HG03457 (cell line): ENCODE measurements at regions not wholly inside any gene's neighbourhood (a gene's known extent, or its start where the extent isn't known, plus 50 kb on each side); places are given as distances from the start of the nearest gene placed in this dataset.

Source experiments
- ATAC-seq: cut with Tn5 transposase; IDR thresholded peaks from one replicate; pipeline ENCODE4 v1.9.1; 2021; ENCODE audit warnings: moderate number of reproducible peaks; ENCODE audit not compliant: unreplicated experiment

DNA sequence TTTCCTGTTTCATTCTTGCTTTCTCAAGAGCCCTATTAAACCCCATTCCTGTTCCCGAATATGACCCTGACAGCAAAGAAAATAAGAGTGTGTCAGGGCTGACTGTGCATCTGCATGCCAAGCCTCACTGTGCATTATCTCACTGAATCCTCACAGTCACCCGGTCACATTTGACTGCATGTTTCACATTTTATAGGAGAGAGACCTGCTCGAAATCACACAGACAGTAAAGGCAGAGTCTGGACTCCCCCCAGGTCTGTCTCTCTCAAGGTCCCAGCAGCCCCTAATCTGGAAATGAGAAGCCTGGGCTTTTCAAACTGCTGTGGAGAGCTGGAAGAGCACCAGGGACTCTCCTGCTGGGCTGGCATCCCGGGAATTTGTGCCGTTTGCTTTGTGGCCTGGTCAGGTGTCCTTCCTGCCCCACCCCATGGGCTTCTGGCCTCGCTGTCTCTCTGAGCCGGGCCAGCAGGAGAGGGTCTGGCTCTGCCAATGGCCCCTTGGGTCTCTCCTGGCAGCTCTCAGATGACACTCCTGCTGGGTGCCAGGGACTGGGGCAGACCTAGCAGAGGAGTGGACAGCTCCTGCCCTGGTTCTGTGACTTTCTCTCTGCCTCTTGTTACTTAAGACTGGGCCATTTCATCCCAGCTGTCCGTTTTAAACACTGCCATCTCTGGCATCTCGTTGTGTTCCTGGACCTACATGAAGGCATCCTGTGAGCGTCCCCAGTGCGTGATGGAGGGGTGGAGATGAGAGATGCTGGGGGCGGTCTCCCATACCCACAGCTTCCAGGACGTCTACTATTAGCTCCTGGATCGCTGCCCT, 173.6 kb downstream of the ARHGAP12 start:
- no peak for ATAC-seq

DNA sequence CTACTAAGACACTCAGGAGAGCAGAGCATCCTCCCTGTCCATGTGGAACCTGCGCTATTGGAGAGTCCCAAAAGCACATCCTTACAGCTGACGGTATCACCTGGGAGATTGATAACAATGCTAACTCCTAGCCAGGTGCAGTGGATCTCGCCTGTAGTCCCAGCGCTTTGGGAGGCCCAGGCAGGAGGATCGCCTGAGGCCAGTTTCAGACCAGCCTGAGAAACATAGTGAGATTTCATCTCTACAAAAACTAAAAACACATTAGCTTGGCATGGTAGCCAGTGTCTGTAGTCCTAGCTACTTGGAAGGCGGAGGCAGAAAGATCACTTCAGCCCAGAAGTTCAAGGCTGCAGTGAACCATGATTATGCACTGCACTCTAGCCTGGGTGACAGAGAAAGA, 174.9 kb downstream of the ARHGAP12 start:
- no peak for ATAC-seq

DNA sequence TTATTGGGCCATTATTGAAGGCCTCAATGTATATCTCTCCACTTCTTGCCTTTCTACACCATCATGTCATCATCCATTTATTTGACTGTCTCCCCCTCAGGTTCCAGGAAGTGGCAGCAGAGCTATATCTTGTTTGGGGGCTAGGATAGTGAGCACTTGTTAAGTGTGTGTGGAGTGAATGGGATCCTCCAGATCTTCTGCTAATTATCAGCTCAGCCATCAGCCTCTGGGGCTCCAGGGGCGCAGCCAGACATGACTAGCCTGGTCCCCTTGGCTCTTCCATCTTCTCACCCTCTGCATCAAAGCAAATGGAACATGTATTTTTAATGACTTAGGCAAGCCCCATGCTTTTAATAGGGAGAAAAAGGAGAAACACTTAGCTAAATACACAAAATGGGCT, 176.5 kb downstream of the ARHGAP12 start:
- no peak for ATAC-seq

DNA sequence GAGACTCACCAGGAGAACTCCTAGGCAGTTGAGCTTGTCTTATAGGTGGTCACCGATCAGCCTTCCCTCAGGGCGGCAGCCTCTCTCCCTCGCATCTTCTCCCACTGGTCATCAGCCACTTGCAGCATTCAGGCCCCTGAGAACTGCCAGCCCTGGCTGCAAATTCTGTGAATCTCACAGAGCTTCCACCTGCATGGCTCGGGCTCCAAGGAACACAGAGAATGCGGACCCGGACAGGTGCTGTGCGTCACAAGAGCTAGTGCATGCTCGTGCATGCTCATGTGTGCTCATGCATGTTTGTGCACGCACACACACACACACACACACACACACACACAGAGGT, 176.9 kb downstream of the ARHGAP12 start:
- ATAC-seq: no peak

DNA sequence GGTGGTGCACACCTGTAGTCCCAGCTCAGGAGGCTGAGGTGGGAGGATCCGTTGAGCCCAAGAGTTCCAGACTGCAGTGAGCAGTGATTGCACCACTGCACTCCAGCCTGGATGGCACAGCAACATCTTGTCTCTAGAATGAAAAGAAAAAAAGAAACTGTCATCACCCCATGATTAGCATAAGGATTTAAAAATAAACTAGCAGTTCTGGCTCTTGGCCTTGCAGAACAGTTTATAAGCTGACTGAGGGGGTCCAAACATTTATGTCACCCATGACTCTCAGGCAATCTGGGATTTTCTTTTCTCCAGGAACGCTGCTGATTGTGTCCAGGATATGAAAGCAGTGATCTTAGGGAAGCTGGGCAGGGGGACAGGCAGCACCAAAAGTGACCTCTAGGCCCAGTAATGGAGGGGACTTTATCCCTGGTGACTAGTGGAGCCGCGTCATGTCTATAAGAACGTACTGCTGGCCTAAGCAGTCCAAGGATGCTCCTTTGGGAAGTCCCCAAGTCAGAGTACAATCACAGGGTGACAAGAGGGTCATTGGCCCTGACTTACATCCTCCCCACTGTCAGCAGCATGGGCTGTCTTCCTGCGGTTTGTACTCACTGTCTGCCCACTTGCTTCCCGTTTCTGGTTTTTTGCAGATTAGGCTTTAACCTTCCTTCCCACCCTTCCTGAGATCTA, 177.4 kb downstream of the ARHGAP12 start:
- no peak for ATAC-seq

DNA sequence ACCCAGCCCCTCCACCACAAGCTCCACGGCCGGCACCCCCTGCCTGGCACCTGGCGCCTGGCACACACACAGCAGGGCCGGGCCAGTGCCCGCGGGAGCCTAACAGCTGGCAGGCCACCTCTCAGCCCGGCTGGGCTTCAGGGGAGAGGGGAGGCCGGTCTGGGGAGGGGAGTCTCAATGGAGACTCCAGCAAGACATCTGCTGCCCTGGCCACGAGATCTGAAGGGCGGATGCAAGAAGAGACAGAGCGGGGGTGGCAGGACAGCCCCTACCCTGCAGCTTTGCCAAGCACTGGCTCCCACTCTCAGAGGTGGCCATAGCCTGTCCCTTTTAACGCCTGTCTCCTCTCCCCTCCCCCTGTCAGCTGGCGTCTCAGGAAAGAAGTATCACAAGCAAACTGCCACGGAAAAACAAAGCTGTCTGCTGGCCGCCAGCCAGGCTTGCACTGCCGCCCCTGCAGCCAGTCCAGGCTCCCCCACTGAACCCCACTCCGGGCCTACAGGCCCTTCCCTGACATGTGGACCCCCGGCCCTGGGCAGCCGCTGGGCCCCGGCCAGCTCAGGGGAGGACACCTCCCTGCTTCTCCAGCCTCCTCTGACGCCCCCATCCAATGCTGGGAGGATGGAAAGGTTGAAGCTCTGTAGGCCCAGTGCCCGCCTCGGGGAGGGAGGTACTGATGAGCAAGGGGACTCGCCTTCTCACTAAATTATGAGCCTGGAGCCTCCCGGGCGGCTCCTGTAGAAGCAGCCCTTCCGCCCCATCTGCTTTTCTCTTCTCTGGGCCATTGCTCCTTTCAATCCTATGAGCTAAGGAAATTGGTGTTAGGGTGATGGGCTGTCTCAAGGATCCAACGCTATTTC, 178.4 kb downstream of the ARHGAP12 start:
- ATAC-seq: no peak

DNA sequence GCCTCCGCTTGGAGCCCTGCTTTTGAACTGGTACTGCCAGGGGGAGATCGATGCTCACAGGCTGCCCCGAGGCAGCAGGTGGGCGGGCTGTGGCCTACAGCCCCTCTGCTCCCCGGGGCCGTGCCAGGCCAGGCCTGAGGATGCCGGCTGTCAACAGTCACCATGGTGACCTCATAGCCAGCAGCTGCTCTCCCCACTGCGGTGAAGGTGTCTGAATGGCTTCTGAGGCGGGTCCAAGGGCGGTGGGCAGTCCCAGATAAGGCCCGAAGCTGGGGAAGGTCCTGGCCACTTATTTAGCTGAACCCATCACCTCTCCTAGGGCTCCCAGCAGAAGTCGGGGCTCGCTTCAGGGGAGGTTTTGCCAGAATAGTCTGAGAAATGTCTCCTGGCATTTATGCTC, 179.3 kb downstream of the ARHGAP12 start:
- no peak for ATAC-seq

DNA sequence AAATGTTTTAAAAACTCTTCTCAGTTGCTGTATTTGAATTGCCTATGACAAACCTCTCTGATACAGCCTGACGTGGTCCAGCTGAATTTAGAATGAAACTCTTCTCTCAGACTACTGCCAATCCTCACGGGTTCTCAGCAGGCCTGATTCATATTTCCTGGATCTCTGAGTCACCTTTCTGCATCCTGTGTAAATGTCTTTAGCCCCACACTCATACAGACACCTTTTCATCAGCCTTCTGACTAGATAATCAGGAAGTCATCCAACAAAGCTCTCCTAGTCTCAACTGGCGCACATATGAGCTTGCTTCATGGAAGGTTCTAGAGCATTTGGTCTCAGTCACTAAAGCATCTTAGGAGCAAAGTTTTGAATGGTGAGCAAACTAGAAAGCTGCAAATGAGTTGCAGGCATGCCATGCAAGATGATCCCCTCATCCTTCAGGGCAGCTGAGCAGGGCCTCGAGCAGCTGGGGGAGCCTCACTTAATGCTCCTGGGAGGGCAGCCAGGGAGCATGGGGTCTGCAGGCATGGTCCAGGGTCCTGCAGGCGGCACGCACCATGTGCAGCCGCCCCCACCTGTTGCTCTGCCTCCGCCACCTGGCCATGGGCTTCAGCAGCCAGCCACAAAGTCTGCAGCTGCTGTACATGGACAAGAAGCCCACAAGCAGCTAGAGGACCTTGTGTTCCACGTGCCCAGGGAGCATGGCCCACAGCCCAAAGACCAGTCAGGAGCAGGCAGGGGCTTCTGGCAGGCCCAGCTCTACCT, 182.8 kb downstream of the ARHGAP12 start:
- no peak for ATAC-seq

DNA sequence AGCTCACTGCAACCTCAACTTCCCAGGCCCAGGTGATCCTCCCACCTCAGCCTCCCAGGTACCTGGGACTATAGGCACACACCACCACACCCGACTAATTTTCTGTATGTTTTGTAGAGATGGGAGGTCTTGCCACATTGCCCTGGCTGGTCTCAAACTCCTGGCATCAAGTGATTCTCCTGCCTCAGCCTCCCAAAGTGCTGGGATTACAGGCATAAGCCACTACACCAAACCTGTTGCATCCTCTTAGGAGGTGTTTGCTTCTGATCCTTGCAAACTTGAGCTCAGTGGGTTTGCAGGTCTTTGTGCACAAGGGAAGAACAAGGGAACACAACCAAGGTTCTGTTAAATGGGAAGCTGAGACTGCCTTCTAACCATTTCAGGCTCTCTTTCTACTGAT, 184.6 kb downstream of the ARHGAP12 start:
- no peak for ATAC-seq

DNA sequence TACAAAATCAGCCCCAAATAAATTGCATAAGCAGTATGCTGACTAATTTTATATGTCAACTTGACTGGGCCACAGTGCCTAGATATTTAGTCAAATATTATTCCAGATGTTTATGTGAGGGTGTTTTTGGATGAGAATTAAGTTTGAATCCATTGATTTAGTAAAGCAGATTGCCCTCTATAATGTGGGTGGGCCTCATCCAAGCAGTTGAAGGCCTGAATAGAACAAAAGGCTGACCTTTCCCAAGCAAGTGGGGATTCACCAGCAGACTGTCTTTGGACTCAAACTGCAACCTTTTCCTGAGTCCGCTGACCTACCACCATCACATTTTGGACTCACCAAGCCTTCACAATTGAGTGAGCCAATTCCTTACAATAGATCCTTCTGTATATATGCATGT, 186.4 kb downstream of the ARHGAP12 start:
- no peak for ATAC-seq

DNA sequence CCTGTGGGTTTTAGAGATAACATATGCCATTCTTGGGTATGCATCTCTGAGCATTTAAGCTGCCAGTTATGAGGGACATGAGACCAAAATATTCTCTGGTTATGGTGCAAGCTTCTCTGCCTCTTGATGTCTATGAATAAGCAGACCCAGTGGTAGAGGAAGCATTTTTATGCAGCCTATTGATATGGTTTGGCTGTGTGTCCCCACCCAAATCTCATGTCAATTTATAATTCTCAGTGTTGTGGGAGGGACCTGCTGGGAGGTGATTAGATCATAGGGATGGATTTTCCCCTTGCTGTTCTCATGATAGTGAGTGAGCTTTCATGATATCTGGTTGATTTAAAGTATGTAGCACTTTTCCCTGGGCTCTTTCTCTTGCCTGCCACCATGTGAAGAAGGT, 187.2 kb downstream of the ARHGAP12 start:
- ATAC-seq: no peak

DNA sequence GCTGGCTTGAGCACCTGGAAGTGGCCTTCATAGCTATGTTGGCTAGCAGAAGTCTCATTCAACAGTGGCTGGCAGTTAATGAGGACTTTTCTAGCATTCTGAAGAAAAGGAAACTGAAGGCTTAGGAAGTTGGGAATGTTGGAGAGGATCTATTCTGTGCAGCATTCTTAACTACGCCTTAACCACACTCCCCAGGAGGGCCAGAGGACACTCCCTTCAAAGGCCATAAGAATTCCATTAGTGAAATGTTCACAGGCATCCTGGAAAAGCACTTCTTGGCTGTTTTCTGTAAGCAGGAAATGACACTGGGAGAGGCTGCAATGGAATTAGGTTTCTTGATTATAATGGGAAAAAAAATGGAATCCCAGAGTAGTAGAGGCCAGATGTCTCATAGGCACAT, 188.9 kb downstream of the ARHGAP12 start:
- no peak for ATAC-seq

DNA sequence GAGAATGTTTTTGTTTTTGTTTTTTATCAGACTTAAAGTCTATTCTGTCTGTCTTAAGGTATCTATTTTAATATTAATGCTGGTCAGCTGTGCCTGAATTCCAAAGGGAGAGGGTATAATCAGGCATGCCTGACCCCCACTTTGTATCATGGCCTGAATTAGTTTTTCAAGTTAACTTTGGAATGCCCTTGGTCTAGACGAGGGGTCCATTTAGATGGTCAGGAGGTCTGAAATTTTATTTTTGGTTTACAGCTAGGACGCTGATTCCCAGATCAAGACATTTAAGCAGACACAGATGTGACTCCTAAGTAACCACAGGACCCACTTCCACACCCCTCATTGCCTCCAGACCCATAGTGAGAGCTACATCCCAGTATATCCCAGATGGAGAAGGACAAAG, 189.5 kb downstream of the ARHGAP12 start:
- no peak for ATAC-seq

DNA sequence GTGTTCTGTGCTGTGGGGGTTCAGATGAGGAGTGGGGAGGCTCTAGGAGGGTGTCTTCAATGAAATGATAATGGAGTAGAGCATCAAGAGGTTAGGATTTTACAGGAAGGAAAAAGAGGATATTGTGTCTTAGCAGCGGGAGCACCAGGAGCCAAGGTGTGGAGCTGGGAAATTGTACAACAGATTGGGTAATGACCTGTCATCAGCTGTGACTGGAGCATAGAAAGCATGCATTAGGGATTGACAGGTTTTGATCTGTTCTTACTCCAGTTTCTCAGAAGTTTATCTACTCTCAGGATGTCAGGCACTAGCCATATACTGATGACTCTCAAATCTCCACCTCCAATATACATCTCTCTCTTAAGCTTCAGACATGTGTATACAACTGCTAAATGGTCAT, 196.9 kb downstream of the ARHGAP12 start:
- ATAC-seq: no peak

DNA sequence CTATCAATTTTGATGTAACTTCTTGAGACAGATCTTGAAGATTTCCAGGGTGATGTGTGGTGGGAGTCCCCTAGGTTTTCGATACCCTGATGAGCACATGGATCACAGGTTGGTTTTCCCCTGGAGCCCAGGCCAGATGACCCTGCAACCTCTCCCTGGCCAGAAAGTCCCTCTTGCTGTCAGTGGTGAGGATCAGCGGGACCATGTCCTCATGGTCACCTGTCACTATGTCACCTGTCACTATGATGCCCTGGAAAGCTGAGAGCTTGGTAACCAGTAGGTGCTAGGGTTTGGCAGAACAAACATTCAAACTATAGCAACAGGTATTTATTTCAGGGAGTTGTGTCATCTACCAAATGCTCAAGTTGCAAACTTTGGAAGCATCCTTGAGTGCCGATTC, 197.9 kb downstream of the ARHGAP12 start:
- no peak for ATAC-seq

DNA sequence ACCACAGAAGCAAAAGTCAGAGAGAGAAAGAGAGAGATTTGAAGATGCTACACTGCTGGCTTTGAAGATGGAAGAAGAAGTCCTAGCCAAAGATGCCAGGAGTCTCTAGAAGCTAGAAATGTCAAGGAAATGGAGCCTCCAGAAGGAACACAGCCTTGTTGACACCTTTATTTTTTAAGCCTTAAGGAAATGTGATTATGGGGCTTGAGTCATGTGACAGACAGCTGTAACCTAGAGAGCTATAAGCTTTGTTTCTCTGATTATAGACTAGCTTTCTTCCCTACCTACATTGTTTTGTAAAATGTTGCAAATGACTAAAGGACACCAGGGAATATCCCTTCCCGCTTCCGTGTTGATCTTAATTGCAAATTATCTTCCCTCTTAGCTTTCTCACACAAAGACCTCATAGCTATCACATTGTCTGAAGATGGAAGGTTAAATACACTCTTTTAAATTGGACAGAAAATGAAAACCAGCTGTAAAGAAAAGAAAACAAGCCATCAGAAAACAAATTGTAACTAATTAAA, 199.9 kb downstream of the ARHGAP12 start:
- ATAC-seq: no peak

DNA sequence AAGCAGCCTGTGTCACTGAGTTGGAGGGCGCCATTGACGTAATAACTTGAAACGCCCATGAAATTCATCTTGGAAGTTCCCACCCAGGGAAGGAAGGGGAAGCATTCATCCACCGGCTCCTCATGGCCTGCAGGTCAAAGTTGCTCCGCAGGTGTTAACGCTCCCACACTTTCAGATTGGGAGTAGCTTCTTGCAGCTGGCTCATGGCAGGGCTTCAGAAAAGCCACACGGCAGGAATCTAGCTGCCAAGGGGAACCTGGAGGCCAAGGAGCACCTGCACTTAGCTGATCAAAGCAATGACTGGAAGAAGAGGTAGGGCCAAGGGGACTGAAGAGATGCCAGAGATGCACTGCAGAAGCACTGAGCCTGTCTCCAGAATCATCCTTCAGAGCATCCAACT, 203.2 kb downstream of the ARHGAP12 start:
- no peak for ATAC-seq

DNA sequence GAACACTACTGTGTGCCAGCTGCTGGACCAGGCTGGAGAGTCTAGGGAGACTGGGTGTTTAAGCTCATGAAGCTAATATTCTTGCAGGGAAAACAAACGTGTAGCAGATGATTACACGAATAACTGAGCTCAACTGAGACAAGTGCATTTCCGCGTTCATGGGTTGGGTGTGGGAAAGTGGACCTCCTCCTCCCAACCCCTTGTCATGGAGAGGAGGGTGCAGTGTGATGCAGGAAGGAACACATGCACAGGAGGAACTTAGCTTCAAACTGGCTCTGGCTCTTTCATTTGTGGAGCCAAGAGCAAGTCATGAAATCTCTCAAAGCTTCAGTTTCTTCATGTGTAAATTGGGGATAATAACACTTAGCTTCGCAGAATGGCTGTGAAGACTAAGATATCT, 204.3 kb downstream of the ARHGAP12 start:
- no peak for ATAC-seq

DNA sequence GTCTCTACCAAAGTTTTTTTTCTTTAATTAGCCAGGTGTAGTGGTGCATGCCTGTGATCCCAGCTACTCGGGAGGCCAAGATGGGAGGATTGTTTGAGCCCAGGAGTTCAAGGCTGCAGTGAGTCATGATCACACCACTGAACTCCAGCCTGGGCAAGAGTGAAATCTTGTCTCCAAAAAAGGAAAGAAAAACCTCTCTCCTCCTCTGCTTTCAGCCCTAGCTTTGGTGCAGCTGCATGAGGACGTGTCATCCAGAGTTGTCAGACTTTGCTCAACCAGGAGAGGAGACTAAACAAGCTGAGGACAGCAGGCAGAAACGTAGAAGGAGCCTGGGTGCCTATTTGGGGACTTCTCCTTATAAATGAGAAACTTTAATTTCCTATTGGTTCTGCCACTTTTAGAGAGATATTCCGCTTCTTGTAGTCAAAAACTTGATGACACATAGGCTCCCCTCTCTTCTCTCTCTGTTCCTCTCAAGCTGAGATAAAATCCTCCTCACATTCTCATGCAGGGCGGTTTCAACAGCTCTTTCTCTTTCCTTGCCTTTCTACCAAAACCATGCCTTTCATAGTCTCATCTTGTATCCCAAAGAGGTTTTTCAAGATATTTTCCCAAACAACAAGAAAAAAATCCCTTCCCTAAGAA, 205.4 kb downstream of the ARHGAP12 start:
- no peak for ATAC-seq

DNA sequence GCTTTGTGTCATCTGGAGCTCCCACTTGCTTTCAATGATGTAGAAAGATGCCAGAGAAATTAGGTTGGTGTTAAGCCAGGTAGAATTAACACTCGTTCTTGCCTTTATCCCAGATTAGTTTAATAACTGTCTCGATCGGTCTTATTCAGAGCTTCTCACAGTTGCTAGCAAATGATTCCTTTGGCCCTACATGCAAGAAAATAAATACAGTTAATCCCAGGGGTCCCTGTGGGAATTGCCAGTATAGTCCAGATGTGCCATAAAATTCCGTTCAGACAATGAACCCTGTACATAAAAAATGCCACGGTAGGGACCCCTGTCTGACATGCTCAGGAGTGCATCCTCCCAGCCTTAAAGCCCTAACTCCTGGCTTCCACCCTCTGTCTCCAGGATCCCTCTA, 207.5 kb downstream of the ARHGAP12 start:
- ATAC-seq: no peak
